HG03135 (cell line): ENCODE measurements at regions not wholly inside any gene's neighbourhood (a gene's known extent, or its start where the extent isn't known, plus 50 kb on each side); places are given as distances from the start of the nearest gene placed in this dataset.

ENCODE experiments used
- ATAC-seq: cut with Tn5 transposase; IDR thresholded peaks from one replicate; pipeline ENCODE4 v1.9.1; 2021; ENCODE audit warnings: mild to moderate bottlenecking, moderate library complexity; ENCODE audit not compliant: unreplicated experiment

- no peak for ATAC-seq
Observed at GRCh38 chr6:18667612-18668011, 280.5 kb downstream of the RNF144B start.

GRCh38 chr6:18668994-18669393 is 281.8 kb downstream of the RNF144B start:
- no peak for ATAC-seq

DNA sequence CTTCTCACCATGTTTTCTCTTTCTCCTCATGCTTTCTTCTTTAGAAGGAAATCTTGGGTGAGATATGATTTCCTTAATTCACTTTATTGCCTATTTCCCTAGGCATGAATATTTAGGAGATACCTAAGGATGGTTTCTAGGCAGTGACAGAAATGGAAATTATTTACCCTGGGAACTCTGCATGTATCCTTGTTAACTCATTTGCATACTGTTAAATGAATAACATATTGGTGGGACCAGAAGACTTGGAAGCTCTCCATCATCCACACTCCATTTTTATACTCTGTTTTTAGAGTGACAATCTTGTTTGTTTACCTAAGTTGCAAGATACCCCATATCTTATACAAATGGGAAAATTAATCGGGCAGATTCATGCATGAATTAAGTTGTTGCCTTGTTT is 285.7 kb downstream of the RNF144B start:
- no peak for ATAC-seq

GRCh38 chr6:18674346-18674745 is 287.2 kb downstream of the RNF144B start:
- ATAC-seq: no peak

DNA sequence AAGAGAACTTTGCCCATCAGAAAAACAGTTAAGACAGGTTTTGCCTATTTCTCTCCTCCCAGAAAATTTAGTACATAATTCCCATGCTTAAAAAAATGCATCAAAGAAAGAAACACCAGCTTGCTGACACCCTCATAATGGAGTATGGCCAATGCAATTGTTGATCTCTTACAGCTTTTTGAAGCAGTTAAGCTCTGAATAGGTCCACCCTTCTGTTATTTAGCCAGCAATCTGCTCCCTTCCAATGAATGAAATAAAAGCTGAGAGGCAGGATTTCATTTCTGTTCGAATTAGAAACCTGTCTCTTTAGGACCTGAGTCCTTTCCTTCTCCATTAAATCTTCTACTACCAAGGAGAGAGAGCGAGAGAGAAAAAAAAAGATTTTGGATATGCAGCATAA is 288.7 kb downstream of the RNF144B start:
- ATAC-seq: no peak

DNA sequence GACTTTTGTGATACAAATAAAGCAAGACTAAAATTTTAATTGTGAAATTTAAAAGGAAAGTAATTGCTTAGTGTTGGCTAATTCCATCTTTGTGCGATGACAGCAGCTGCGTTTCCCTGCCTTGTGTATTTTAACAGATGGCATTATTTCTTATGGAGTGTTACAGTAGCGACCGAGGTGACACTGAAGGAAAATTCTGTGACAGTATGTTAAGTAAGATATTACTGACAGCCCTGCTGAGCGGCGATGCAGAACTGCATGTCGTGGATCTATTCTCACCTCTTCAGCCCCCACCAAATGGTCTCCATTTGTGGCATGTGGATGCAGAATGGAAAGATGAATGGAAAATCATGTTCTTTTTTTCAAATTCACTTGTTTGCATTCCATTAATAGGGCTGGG is 289.4 kb downstream of the RNF144B start:
- ATAC-seq: no peak

DNA sequence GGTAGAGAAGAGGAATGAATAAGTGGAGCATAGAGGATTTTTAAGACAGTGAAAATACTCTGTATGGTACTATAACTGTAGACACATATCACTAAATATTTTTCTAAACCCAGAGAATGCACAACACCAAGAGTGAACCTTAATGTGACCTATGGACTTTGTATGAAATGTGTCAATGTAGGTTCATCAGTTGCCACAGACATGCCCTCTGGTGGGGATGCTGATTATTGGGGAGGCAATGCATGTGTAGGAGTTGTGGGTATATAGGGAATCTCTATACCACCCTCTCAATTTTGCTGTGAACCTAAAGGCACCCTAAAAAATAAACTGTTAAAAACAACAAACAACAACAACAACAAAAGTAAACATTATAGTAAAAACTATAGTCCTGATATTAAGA is 293.7 kb downstream of the RNF144B start:
- no peak for ATAC-seq

GRCh38 chr6:18681832-18682503 is 294.8 kb downstream of the RNF144B start:
- no peak for ATAC-seq

DNA sequence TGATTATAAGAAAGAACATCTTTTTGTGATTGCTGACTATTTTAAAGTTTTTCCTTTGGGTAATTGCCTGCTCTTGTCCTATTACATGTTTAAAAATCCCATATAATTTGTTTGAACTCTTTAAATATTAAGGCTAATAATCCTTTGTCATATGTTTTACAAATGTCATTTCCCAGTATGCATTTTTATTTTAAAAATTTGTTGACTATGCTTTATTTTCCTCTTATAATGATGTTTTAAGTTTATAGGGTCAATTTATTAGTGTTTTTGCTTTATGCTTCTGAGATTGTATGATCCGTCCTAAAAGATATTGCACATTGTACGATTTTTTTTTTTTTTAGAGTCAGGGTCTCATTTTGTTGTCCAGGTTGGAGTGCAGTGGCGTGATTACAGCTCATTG is 297.2 kb downstream of the RNF144B start:
- ATAC-seq: no peak

DNA sequence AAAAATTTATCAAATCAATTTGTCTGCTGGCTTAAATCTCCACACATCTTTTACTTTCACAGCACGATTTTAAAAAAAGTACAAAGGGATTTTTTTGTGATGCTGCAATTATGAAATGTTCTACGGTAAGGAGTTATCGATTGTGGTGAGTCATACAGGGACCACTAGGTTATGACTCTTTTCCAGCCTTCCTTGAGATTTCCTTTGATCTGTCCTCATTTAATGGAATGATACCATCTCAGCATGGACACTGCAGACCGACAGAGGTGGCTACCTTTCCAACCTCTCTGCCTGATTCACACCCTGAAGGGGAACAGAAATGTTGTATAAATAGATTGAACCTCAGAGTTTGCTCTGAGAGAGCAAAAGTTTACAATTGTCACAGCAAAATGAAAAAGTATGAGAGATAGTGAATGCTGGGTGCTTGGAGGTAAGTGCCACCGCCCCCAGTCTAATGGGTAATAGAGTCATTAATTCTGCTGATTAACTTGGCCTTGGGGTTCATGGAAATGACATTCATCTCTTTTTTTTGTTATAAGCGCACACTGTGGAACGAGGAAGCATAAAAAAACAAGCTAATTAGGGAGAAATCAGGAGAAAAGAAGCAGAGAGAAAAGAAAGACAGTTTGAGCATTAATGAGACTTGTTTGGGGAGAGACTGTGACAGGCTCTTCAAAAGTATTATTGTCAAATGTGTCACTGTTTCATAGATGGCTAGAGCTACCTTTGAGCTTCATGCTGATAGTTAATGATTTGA is 306.0 kb downstream of the RNF144B start:
- ATAC-seq: no peak

- no peak for ATAC-seq
Observed at GRCh38 chr6:18693881-18694280, 306.7 kb downstream of the RNF144B start.

GRCh38 chr6:18703546-18703945 is 316.4 kb downstream of the RNF144B start:
- no peak for ATAC-seq

DNA sequence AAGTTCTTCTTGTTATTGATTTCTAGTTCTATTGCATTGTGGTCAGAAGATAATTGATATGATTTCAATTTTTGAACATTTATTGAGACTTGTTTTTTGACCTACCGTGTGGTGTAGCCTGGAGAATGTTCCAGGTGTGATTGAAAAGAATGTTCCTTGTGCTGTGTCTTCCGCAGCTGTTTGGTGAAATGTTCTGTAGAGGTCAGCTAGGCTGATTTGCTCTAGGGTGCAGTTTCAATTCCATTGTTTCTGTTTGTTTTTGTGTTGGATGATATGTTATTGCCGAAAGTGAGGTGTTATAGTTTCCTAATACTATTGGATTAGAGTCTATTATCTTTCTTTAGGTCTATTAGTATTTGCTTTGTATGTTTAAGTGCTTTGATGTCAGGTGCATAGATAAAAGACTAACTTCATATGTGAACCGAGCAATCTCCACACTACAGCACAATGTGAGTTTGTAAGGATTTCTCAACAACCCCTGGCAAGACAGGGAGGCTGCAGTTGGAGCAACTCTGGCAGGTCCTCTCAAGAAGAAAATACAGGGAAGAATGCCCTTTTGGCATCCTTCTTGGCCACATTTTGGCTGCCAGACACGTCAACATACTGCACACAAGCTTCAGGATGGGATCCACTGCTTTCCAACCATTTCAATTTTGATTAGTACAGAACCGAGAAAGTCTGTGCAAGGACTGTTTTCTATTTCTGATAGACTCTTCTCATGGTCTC is 320.7 kb downstream of the RNF144B start:
- no peak for ATAC-seq

DNA sequence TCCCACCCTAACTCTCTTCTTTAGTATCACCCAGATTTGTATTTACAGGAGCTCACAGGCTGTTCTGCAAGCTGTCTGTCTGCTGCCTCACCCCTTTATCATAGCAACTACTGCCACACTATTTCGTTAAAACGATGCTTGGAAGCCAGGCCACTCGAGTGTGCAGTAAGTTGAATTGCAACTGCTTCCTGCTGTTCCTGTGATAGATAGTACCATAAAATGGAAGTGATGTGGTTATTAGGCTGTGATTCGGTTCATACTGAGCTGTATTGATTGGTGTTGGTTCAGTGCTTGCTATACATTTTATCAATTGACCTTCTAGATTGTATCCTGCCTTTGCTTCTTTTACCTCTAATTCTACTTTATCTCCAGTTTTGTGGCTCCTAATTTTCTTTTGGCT is 325.4 kb downstream of the RNF144B start:
- ATAC-seq: no peak

DNA sequence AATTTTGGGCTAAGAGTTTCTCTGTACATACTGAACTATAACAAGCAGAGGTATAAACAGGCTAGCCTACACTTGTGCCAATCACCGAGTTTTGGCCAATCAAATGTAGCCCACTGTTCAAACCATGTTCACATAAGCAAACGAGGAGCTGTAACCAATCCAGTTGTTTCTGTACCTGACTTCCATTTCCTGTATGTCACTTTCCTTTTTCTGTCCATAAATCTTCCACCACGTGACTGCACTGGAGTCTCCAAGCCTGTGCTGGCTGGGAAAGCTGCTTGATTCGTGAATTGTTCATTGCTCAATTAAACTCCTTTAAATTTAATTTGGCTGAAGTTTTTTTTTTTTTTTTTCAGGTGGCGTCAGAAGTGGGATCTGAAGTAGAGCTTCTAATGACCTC is 332.9 kb downstream of the RNF144B start:
- no peak for ATAC-seq

GRCh38 chr6:18724056-18724455 is 336.9 kb downstream of the RNF144B start:
- no peak for ATAC-seq

GRCh38 chr6:18725449-18725848 is 338.3 kb downstream of the RNF144B start:
- ATAC-seq: no peak

DNA sequence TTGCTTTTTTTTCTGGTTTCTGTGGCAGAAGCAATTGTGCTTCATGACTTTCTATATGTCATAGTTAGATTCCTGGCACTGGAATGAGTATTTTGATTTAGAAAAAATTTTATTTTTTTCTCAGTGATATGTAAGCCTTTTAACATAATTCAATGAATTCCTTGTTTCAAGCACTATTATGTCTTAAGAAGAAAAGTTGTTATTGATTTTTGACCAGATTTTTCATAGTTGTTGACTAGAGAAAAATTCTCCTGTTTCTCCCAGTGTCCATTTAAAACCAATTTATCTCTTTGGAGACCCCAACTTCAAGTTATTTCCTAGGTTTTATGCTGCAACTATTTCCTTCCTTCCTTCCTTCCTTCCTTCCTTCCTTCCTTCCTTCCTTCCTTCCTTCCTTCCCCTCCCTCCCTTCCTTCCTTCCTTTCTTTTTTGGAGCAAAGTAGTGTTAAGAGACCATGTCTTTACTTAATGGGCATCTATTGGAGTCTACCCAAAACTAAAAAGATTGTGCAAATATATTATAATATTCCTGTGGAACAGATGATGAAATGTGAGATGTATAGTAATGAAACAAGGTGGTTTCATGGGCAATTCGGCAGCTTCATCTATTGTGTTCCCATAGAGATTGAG is 346.9 kb downstream of the RNF144B start:
- no peak for ATAC-seq

GRCh38 chr6:18741741-18742140 is 354.6 kb downstream of the RNF144B start:
- no peak for ATAC-seq

- no peak for ATAC-seq
Observed at GRCh38 chr6:18742406-18742805, 355.3 kb downstream of the RNF144B start.

GRCh38 chr6:18746727-18747126 is 359.6 kb downstream of the RNF144B start:
- no peak for ATAC-seq

DNA sequence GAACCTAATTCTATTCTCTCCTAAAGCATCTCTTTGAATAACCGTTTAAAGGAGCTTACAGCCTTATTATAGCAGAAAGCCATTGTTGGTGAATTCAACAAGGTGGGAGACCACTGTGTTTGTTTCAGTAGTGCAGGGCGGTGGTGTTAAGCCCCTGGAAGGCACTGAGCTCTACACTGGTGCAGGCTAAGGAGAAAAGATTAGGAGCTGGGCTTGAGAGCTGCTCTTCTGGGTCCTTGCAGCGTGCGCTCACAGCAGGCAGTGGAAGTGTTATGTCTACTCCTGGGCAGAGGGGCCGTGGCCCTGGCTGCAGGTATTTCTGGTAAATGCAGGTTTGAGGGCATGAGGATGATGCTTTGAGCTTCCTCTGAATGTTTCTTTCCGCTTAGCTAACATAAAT is 361.2 kb downstream of the RNF144B start:
- ATAC-seq: no peak
